ENCODE measurements at regions not wholly inside any gene's neighbourhood (a gene's known extent, or its start where the extent isn't known, plus 50 kb on each side); places are given as distances from the start of the nearest gene placed in this dataset.

DNA sequence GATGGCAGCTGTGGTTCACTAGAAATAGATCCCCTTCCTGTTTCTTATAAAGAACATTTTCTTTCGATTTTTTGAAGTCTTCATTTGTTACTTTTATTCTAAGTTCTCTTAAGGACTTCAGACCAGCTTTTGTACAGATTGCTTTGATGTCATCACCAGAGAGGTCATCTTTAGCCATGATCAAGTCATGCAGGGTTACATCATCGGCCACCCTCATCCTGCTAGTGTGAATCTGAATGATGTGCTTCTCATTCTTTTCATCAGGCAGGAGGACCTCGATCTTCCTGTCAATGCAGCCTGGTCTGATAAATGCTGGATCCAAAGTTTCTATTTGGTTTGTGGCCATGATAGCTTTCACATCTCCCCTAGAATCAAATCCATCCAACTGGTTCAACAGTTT is 706.7 kb downstream of the RERGL start:
- Histone ChIP-seq H3K36me3 (ENCODE audit: insufficient read depth in 1 of 2, low read depth in 1 of 2) (no peaks in the 10 kb centered on the region), H3K27ac (no peak overlapping the region), H3K4me1 (no peaks in the 10 kb centered on the region), H3K4me3 (no peak overlapping the region), H3K9me3 (peaks cover 3% of the 10 kb centered on the region), H3K27me3 (ENCODE audit: insufficient read depth in 3 of 3, low read length in 2 of 3) (no peaks in the 10 kb centered on the region)
- no peak for DNase-seq
- intact Hi-C loops (cut with DNase I) = no loop called here
- TF ChIP-seq, protein P1, sequence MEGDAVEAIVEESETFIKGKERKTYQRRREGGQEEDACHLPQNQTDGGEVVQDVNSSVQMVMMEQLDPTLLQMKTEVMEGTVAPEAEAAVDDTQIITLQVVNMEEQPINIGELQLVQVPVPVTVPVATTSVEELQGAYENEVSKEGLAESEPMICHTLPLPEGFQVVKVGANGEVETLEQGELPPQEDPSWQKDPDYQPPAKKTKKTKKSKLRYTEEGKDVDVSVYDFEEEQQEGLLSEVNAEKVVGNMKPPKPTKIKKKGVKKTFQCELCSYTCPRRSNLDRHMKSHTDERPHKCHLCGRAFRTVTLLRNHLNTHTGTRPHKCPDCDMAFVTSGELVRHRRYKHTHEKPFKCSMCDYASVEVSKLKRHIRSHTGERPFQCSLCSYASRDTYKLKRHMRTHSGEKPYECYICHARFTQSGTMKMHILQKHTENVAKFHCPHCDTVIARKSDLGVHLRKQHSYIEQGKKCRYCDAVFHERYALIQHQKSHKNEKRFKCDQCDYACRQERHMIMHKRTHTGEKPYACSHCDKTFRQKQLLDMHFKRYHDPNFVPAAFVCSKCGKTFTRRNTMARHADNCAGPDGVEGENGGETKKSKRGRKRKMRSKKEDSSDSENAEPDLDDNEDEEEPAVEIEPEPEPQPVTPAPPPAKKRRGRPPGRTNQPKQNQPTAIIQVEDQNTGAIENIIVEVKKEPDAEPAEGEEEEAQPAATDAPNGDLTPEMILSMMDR (IDR thresholded peaks at IDR 0.05) = no peak
- WGBS, 3 donors = 70 to 76% (median 73%) methylated on average over 3 of the region's 3 CpGs
- ATAC-seq = no peak

DNA sequence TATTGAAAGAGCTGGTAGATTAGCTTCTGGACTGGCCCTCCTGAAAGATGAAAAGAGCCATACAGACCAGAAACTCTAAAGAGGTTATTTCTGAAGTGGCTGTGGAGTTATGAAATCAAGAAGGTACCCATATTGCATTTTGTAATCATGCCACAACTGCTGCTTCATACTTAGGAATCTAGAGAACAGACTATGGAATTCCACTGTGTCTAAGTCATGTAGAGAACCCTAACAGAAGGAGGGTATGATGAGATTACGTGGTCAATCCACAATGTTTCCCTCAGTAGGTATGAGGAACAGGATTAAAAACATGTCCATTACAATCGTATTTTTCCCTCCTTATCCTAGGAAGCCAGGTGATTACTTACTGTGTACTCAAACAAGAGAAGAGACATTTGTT is 708.8 kb downstream of the RERGL start:
- DNase-seq (no peak), ATAC-seq (no peak)
- 37 to 63% (median 38%) methylated on average over 2 of the region's 2 CpGs for WGBS, 3 donors
- intact Hi-C loops (cut with DNase I) = no loop called here
- Histone ChIP-seq H3K9me3 (no peaks in the 10 kb centered on the region), H3K27me3 (ENCODE audit: insufficient read depth in 3 of 3, low read length in 2 of 3) (no peaks in the 10 kb centered on the region), H3K4me3 (no peak overlapping the region), H3K27ac (no peak overlapping the region), H3K4me1 (no peaks in the 10 kb centered on the region), H3K36me3 (ENCODE audit: insufficient read depth in 1 of 2, low read depth in 1 of 2) (no peaks in the 10 kb centered on the region)
- TF ChIP-seq, protein P1 (IDR thresholded peaks at IDR 0.05) = no peak

DNA sequence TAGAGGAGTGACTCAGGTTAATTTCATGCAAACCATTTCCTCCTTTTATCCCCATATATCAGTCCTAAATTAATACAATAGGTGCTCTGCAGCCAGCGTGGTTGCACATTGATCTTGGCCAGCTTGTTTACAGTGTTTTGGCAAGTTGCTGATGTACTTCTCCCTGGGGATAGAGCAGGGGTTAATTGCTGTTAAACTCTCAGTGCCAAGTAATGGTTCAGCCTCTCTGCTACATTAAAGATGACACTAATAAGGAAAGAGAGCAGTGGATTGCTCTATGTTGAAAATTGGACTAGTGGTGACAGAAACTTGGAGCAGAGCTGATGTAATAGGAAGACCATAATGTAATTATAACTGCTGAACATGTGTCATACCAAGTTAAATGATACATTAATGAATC is 717.5 kb downstream of the RERGL start:
- no peaks in the 10 kb centered on the region for H3K36me3 ChIP-seq (ENCODE audit: insufficient read depth in 1 of 2, low read depth in 1 of 2)
- DNase-seq (no peak), ATAC-seq (no peak)
- no peaks in the 10 kb centered on the region for H3K27me3 ChIP-seq (ENCODE audit: insufficient read depth in 3 of 3, low read length in 2 of 3)
- intact Hi-C loops (cut with DNase I) = no loop called here
- no peaks in the 10 kb centered on the region for H3K4me1 ChIP-seq
- H3K9me3 ChIP-seq = no peaks in the 10 kb centered on the region
- no peak overlapping the region for H3K27ac ChIP-seq
- no peak overlapping the region for H3K4me3 ChIP-seq
- 6 to 17% (median 8%) methylated on average over 1 of the region's 1 CpG for WGBS, 3 donors
- TF ChIP-seq, protein P1 (IDR thresholded peaks at IDR 0.05) = no peak

DNA sequence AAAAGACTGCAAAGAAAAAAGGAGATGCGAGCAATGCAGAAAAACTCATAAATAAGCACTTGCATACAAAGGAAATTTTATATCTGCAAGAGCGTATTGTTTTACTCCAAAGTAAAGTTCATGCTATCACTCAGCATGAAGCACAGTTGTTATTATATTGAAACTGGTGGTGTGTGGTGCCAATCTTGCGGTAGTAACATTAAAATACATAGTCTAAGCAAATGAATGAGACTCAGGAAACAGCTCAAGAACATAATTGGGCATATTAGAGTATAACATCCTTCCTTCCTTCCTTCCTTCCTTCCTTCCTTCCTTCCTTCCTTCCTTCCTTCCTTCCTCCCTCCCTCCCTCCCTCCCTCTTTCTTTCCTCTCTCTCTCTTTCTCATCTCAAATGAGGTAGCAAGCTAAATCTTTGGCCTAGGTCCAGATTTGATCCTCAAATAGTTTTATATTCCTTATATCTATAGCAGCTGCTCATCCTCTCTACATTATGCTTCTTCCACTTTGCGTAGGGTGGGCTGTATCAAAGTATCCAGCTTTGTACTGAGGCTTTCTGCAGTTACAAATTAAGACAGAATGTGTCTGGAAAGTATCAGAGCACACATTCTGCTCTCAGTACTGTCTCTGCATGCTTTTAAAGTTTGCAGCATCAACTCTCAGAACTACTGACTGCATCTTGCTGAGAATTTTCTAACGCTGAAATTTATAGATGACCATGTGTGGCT is 718.3 kb downstream of the RERGL start:
- DNase-seq (no peak), ATAC-seq (no peak)
- no peaks in the 10 kb centered on the region for H3K36me3 ChIP-seq (ENCODE audit: insufficient read depth in 1 of 2, low read depth in 1 of 2)
- no peak overlapping the region for H3K27ac ChIP-seq
- H3K9me3 ChIP-seq = no peaks in the 10 kb centered on the region
- no peak overlapping the region for H3K4me3 ChIP-seq
- WGBS, 3 donors = 69 to 78% (median 70%) methylated on average over 5 of the region's 5 CpGs
- no peaks in the 10 kb centered on the region for H3K4me1 ChIP-seq
- intact Hi-C loops (cut with DNase I) = no loop called here
- TF ChIP-seq, protein P1 (IDR thresholded peaks at IDR 0.05) = no peak
- no peaks in the 10 kb centered on the region for H3K27me3 ChIP-seq (ENCODE audit: insufficient read depth in 3 of 3, low read length in 2 of 3)

DNA sequence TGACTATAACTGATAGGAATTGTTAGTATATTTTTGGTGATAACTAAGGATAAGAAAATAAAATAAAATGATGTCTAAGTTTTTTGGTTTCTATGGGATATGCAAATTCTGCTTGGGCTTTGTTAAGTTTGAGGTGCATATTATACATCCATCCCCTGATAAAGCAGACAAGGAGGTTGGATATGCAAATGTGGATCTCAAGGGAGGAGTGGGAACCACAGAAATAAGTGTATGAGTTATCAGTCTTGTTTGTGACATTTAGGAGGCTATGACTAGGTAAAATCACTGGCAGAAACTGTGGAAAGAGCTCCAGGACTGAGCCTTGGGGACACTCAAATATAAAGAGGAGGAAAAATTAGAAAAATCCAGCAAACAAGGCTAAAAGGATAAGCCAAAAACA is 719.4 kb downstream of the RERGL start:
- TF ChIP-seq, protein P1 (IDR thresholded peaks at IDR 0.05) = no peak
- H3K9me3 ChIP-seq = no peaks in the 10 kb centered on the region
- DNase-seq (no peak), ATAC-seq (no peak)
- H3K27me3 ChIP-seq (ENCODE audit: insufficient read depth in 3 of 3, low read length in 2 of 3) = no peaks in the 10 kb centered on the region
- no peak overlapping the region for H3K27ac ChIP-seq
- intact Hi-C loops (cut with DNase I) = no loop called here
- H3K4me3 ChIP-seq = no peak overlapping the region
- H3K36me3 ChIP-seq (ENCODE audit: insufficient read depth in 1 of 2, low read depth in 1 of 2) = no peaks in the 10 kb centered on the region
- no peaks in the 10 kb centered on the region for H3K4me1 ChIP-seq

Data from psoas muscle (tissue), 7 donors.